ENCODE measurements at regions not wholly inside any gene's neighbourhood (a gene's known extent, or its start where the extent isn't known, plus 50 kb on each side); places are given as distances from the start of the nearest gene placed in this dataset.

DNA sequence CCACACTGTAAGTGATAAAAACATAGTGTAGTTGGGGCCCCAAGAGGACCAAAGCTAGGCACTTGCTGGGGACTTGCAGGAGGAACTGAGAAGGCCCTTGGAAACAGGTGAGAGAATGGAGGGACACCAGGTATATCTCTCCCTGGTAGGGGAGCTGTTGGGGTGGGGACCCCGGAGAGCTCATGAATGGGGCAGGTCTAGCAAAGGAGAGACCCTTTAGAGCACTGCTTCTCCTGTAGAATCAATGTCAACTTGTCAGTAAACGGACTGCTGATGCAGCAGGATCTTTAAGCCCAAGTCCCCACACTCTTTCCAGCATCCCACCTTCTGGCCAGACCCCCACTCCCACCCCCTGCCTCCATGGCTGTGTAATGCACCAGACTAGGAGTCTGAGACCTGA lies 109.6 kb upstream of the THY1 start:
- no peak overlapping the region for H3K4me3 ChIP-seq (ENCODE audit: insufficient read depth, low read length)
- no peak for DNase-seq (ENCODE audit: insufficient read length, low spot score, missing footprints)
- H3K27ac ChIP-seq (ENCODE audit: low read depth, low read length) = no peak overlapping the region
- H3K79me2 ChIP-seq (ENCODE audit: insufficient read depth, low read length) = no peaks in the 10 kb centered on the region
- H3K4me2 ChIP-seq (ENCODE audit: insufficient read depth, low read length) = no peak overlapping the region
- no peaks in the 10 kb centered on the region for H3K36me3 ChIP-seq (ENCODE audit: insufficient read depth, low read length)
- no peaks in the 10 kb centered on the region for H3K9me3 ChIP-seq (ENCODE audit: low read depth, low read length)
- H3K27me3 ChIP-seq (ENCODE audit: insufficient read depth, low read length) = peaks cover 57% of the 10 kb centered on the region
- no peak overlapping the region for H2AFZ ChIP-seq (ENCODE audit: low read length)
- H3K4me1 ChIP-seq (ENCODE audit: insufficient read depth, low read length) = no peaks in the 10 kb centered on the region
- TF ChIP-seq, protein P1, sequence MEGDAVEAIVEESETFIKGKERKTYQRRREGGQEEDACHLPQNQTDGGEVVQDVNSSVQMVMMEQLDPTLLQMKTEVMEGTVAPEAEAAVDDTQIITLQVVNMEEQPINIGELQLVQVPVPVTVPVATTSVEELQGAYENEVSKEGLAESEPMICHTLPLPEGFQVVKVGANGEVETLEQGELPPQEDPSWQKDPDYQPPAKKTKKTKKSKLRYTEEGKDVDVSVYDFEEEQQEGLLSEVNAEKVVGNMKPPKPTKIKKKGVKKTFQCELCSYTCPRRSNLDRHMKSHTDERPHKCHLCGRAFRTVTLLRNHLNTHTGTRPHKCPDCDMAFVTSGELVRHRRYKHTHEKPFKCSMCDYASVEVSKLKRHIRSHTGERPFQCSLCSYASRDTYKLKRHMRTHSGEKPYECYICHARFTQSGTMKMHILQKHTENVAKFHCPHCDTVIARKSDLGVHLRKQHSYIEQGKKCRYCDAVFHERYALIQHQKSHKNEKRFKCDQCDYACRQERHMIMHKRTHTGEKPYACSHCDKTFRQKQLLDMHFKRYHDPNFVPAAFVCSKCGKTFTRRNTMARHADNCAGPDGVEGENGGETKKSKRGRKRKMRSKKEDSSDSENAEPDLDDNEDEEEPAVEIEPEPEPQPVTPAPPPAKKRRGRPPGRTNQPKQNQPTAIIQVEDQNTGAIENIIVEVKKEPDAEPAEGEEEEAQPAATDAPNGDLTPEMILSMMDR (IDR thresholded peaks at IDR 0.05; ENCODE audit: extremely low read depth, low read depth, low read length) = no peak
- no peaks in the 10 kb centered on the region for H4K20me1 ChIP-seq (ENCODE audit: insufficient read depth, low read length)

DNA sequence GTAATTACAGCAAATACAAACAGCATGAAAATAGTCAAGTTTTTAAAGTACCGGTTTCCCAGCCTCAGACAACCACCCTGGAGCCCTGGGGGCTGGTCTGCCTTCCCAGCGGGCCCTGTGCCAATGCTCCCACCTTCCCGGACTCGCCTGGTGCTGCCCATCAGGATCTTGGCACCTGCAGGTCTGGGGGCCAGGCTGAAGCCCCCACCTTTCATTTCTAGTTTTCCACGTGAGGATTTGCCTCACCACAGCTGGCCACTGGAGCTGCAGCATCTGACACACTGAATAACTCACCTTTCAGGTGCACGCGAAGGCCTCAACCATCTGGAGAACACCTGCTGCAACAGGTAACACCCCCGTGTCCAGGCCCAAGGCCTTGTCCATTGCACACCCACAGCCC lies 108.7 kb upstream of the THY1 start:
- no peak for DNase-seq (ENCODE audit: insufficient read length, low spot score, missing footprints)
- H4K20me1 ChIP-seq (ENCODE audit: insufficient read depth, low read length) = no peaks in the 10 kb centered on the region
- H3K27ac ChIP-seq (ENCODE audit: low read depth, low read length) = no peak overlapping the region
- H3K79me2 ChIP-seq (ENCODE audit: insufficient read depth, low read length) = no peaks in the 10 kb centered on the region
- no peaks in the 10 kb centered on the region for H3K4me1 ChIP-seq (ENCODE audit: insufficient read depth, low read length)
- H2AFZ ChIP-seq (ENCODE audit: low read length) = no peak overlapping the region
- H3K4me3 ChIP-seq (ENCODE audit: insufficient read depth, low read length) = no peak overlapping the region
- TF ChIP-seq, protein P1 (IDR thresholded peaks at IDR 0.05; ENCODE audit: extremely low read depth, low read depth, low read length) = no peak
- H3K36me3 ChIP-seq (ENCODE audit: insufficient read depth, low read length) = no peaks in the 10 kb centered on the region
- H3K4me2 ChIP-seq (ENCODE audit: insufficient read depth, low read length) = no peak overlapping the region
- H3K27me3 ChIP-seq (ENCODE audit: insufficient read depth, low read length) = peaks cover 56% of the 10 kb centered on the region
- H3K9me3 ChIP-seq (ENCODE audit: low read depth, low read length) = no peaks in the 10 kb centered on the region

GRCh38 chr11:119531056-119531455 lies 108.1 kb upstream of the THY1 start:
- Histone ChIP-seq H3K79me2 (ENCODE audit: insufficient read depth, low read length) (no peaks in the 10 kb centered on the region), H4K20me1 (ENCODE audit: insufficient read depth, low read length) (no peaks in the 10 kb centered on the region), H3K9me3 (ENCODE audit: low read depth, low read length) (no peaks in the 10 kb centered on the region), H3K36me3 (ENCODE audit: insufficient read depth, low read length) (no peaks in the 10 kb centered on the region), H3K27me3 (ENCODE audit: insufficient read depth, low read length) (peaks cover 50% of the 10 kb centered on the region), H3K27ac (ENCODE audit: low read depth, low read length) (no peak overlapping the region), H3K4me2 (ENCODE audit: insufficient read depth, low read length) (no peak overlapping the region), H3K4me3 (ENCODE audit: insufficient read depth, low read length) (no peak overlapping the region), H3K4me1 (ENCODE audit: insufficient read depth, low read length) (no peaks in the 10 kb centered on the region), H2AFZ (ENCODE audit: low read length) (no peak overlapping the region)
- TF ChIP-seq, protein P1 (IDR thresholded peaks at IDR 0.05; ENCODE audit: extremely low read depth, low read depth, low read length) = no peak
- DNase-seq (ENCODE audit: insufficient read length, low spot score, missing footprints) = no peak

GRCh38 chr11:119530509-119530908 lies 107.5 kb upstream of the THY1 start:
- DNase-seq (ENCODE audit: insufficient read length, low spot score, missing footprints) = no peak
- Histone ChIP-seq H3K36me3 (ENCODE audit: insufficient read depth, low read length) (no peaks in the 10 kb centered on the region), H3K9me3 (ENCODE audit: low read depth, low read length) (no peaks in the 10 kb centered on the region), H3K27ac (ENCODE audit: low read depth, low read length) (no peak overlapping the region), H3K79me2 (ENCODE audit: insufficient read depth, low read length) (no peaks in the 10 kb centered on the region), H3K4me2 (ENCODE audit: insufficient read depth, low read length) (no peak overlapping the region), H3K27me3 (ENCODE audit: insufficient read depth, low read length) (peaks cover 49% of the 10 kb centered on the region), H3K4me1 (ENCODE audit: insufficient read depth, low read length) (no peaks in the 10 kb centered on the region), H3K4me3 (ENCODE audit: insufficient read depth, low read length) (no peak overlapping the region), H4K20me1 (ENCODE audit: insufficient read depth, low read length) (no peaks in the 10 kb centered on the region), H2AFZ (ENCODE audit: low read length) (no peak overlapping the region)
- TF ChIP-seq, protein P1 (IDR thresholded peaks at IDR 0.05; ENCODE audit: extremely low read depth, low read depth, low read length) = no peak

Measured in osteoblast (primary cell).